ENCODE measurements at regions not wholly inside any gene's neighbourhood (a gene's known extent, or its start where the extent isn't known, plus 50 kb on each side); places are given as distances from the start of the nearest gene placed in this dataset.

DNA sequence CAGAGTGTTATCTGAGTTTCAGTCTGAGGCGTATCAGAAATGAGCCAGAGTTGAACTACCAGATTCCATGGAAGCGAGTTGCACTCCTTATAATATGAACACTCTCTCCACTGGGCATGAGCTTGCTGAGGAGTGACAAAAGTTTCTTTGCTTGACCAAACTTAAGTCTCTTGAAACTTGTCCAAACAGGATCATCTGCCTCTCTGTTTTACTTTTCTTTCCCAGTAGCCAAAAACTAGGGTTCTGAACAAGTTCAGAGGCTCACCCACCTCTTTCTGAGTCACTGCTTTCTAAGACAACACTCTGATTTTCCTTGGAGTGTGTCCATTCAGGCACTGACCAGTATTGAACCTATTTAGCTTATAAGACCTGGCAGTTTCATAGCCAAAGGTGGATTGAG, 233.2 kb upstream of the TCF4 start:
- H3K4me3 ChIP-seq (ENCODE audit: low read length), result no peak overlapping the region
- peak; percentile 54 for DNase-seq (ENCODE audit: low read depth)
- TF ChIP-seq, protein P1, sequence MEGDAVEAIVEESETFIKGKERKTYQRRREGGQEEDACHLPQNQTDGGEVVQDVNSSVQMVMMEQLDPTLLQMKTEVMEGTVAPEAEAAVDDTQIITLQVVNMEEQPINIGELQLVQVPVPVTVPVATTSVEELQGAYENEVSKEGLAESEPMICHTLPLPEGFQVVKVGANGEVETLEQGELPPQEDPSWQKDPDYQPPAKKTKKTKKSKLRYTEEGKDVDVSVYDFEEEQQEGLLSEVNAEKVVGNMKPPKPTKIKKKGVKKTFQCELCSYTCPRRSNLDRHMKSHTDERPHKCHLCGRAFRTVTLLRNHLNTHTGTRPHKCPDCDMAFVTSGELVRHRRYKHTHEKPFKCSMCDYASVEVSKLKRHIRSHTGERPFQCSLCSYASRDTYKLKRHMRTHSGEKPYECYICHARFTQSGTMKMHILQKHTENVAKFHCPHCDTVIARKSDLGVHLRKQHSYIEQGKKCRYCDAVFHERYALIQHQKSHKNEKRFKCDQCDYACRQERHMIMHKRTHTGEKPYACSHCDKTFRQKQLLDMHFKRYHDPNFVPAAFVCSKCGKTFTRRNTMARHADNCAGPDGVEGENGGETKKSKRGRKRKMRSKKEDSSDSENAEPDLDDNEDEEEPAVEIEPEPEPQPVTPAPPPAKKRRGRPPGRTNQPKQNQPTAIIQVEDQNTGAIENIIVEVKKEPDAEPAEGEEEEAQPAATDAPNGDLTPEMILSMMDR (IDR thresholded peaks at IDR 0.05; ENCODE audit: insufficient read depth, low read depth, low read length, missing control alignments), result no peak

DNA sequence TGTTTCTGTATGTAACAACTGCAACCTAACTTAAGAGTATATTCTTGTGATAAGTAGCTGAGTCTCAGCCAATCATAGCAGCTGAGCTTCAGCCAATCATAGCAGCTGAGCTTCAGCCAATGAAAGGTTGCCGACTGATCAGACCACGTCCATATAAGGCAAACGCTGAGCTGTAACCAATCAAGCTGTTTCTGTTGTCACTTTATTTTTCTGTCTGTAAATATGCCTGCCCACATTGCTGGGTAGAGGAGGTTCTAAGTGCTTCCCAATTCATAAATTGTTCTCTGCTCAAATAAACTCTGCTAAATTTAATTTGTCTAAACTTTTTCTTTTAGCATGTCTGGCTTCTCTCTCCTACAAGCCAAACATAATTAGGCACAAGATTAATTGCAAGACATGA, 231.5 kb upstream of the TCF4 start:
- no peak for DNase-seq (ENCODE audit: low read depth)
- H3K4me3 ChIP-seq (ENCODE audit: low read length), result no peak overlapping the region
- TF ChIP-seq, protein P1 (IDR thresholded peaks at IDR 0.05; ENCODE audit: insufficient read depth, low read depth, low read length, missing control alignments), result no peak

DNA sequence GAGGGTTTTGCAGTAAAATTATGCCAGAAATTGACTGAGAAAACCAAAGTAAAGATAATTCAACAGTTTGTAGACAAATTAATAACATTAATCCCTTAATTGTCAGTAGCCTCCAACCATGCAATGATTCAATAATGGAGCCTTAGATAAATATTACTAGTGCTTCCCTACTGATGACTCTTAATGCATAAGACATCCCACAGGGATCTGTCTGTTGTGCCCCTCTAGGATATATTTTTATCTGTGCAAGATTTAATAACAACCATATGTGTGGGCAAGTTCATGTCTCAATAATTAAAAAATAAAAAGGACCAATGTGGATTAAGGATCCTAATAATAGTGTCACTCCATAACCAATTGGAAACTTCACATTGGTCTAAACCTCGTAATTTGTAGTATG, 230.3 kb upstream of the TCF4 start:
- no peak for DNase-seq (ENCODE audit: low read depth)
- TF ChIP-seq, protein P1 (IDR thresholded peaks at IDR 0.05; ENCODE audit: insufficient read depth, low read depth, low read length, missing control alignments), result no peak

DNA sequence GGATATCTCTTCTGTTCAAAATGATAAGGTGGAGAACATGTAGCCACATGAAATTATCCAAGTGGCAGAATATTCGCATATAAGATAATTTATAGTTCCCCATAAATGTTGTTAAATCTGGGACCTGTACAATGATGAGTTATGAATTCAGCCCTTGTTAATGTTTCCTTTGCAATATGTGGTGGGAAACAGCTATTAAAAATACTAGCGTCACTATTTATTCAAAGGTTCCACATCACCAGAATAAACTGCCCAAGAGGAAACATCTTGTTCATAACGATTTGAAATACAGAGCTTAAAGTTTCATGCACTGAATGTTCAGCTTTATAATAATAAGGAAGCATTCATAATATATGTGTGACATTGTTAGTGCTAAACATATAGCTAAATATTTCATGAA, 223.9 kb upstream of the TCF4 start:
- TF ChIP-seq, protein P1 (IDR thresholded peaks at IDR 0.05; ENCODE audit: insufficient read depth, low read depth, low read length, missing control alignments), result no peak
- DNase-seq (ENCODE audit: low read depth), result no peak
- H3K4me3 ChIP-seq (ENCODE audit: low read length), result no peak overlapping the region

More for the DNA sequence above, 230.3 kb upstream of the TCF4 start:
- H3K4me3 ChIP-seq (ENCODE audit: low read length), result no peak overlapping the region

DNA sequence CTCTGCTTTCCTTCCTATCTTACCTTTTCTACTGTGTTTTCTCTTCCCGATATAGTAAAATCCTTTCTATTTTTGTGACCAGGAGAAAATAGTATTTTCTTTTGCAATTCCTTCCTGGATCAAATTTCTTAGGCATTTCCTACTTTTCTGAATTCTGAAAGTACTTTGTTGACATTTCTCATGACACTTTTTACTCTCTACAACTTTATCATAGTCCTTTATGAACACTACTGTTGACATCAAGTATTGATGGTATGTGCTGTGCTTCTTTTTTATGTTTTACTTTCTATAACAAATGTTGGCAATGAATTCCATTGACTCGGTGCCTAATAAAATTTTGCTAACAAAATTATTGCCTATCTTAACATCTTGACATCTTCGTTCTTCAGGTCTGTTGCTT, 217.7 kb upstream of the TCF4 start:
- TF ChIP-seq, protein P1 (IDR thresholded peaks at IDR 0.05; ENCODE audit: insufficient read depth, low read depth, low read length, missing control alignments), result no peak
- DNase-seq (ENCODE audit: low read depth), result no peak
- no peak overlapping the region for H3K4me3 ChIP-seq (ENCODE audit: low read length)

DNA sequence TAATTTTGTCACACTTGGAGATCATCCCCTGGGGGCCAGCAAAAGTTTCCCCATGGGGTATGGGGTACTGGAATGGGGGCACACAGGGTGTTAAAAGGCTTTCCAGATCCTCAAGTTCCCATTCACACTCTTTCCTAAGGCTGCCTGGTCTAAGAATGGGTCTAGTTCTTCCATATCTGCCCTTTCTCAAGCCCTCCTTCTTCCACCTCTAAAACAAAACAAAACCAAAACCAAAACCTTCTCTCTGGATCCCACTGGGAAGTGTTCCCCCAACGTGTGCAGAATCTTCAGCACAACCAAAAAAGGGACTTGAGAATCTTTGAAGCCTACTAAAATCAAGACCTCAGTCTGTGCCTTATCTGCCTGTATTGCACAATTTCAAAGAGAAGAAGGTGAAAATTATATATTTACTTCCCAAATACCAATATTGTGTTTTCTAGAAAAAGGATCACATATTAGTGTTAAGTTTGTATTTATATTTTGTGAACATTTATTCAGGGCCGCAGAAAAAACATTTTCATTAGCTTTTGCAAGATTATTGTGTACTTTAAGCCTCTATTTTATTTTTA, 207.2 kb upstream of the TCF4 start:
- DNase-seq (ENCODE audit: low read depth), result no peak
- TF ChIP-seq, protein P1 (IDR thresholded peaks at IDR 0.05; ENCODE audit: insufficient read depth, low read depth, low read length, missing control alignments), result no peak
- H3K4me3 ChIP-seq (ENCODE audit: low read length), result no peak overlapping the region
